Choroid plexus epithelial cell (primary cell): ENCODE measurements at regions not wholly inside any gene's neighbourhood (a gene's known extent, or its start where the extent isn't known, plus 50 kb on each side); places are given as distances from the start of the nearest gene placed in this dataset.

Experiments
- DNase-seq: peaks from one replicate; pipeline ENCODE4 v3.0.0-alpha.2; 2010; ENCODE audit warnings: low read depth
- H3K4me3 ChIP-seq: 2 replicates; pipeline ENCODE4 v1.5.1; 2011; ENCODE audit warnings: low read depth, mild to moderate bottlenecking, control low read depth, low read length, moderate library complexity
- CTCF ChIP-seq: conservative IDR thresholded peaks from 2 replicates; pipeline ENCODE4 v1.5.1; 2011; ENCODE audit warnings: low read depth, mild to moderate bottlenecking, control low read depth, inconsistent platforms, low read length, moderate library complexity

GRCh38 chr2:103526757-103527156 is 764.9 kb downstream of the TMEM182 start:
- DNase-seq = no peak
- H3K4me3 ChIP-seq = no peak overlapping the region
- TF ChIP-seq CTCF = no peak

GRCh38 chr2:103527278-103527677 is 765.4 kb downstream of the TMEM182 start:
- DNase-seq = no peak
- no peak for TF ChIP-seq CTCF
- no peak overlapping the region for H3K4me3 ChIP-seq

GRCh38 chr2:103529798-103530502 is 768.1 kb downstream of the TMEM182 start:
- no peak for TF ChIP-seq CTCF
- no peak for DNase-seq
- H3K4me3 ChIP-seq = no peak overlapping the region

GRCh38 chr2:103552775-103553174 is 790.9 kb downstream of the TMEM182 start:
- DNase-seq = no peak
- no peak for TF ChIP-seq CTCF
- no peak overlapping the region for H3K4me3 ChIP-seq

GRCh38 chr2:103594823-103595222 is 833.0 kb downstream of the TMEM182 start:
- H3K4me3 ChIP-seq = no peak overlapping the region
- no peak for DNase-seq
- TF ChIP-seq CTCF = no peak

- no peak for TF ChIP-seq CTCF
- no peak overlapping the region for H3K4me3 ChIP-seq
Observed at GRCh38 chr2:103605071-103605780, 843.4 kb downstream of the TMEM182 start.

More at GRCh38 chr2:103605071-103605780, 843.4 kb downstream of the TMEM182 start:
- no peak for DNase-seq
